ENCODE measurements at regions not wholly inside any gene's neighbourhood (a gene's known extent, or its start where the extent isn't known, plus 50 kb on each side); places are given as distances from the start of the nearest gene placed in this dataset.
"Not testable (repeated sequence)": the region's sequence is repeated elsewhere in the genome, so short reads cannot be mapped to it uniquely, and the experiment has no call there.

DNA sequence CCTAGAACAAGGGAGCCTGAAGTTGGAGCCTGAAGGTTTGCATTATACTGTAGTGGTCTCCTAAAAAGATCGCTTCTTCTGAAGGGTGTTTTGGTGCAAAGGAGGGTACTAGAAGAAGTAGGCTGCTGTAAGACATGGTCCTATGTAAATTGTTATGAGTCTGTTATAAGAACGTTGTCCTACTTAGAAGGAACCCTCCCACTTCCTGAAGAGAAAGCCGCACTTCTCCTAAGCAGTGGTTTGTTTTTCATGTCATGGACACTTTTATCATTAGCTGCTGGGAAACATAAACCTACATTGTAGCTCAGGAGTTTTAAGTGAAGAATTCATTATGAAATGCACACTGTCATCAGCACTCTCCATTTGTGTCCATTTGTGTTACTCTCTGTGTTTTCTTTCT, 129.1 kb upstream of the ITGB1 start:
- H3K27me3 ChIP-seq (ENCODE audit: insufficient read depth, low read length) = no peaks in the 10 kb centered on the region
- H3K4me1 ChIP-seq (ENCODE audit: insufficient read depth, low read length) = peaks cover 11% of the 10 kb centered on the region; the same call in 1 of the 2 replicates
- no peak overlapping the region for H3K4me3 ChIP-seq (ENCODE audit: low read length)
- H3K9me3 ChIP-seq (ENCODE audit: insufficient read depth, low read depth, low read length) = no peaks in the 10 kb centered on the region
- no peak overlapping the region for H3K9ac ChIP-seq (ENCODE audit: low read depth, low read length)
- no peak overlapping the region for H3K27ac ChIP-seq (ENCODE audit: low read depth, low read length)
- H3K36me3 ChIP-seq (ENCODE audit: insufficient read depth, low read length) = no peaks in the 10 kb centered on the region
- WGBS = 87% methylated on average over 3 of the region's 3 CpGs

DNA sequence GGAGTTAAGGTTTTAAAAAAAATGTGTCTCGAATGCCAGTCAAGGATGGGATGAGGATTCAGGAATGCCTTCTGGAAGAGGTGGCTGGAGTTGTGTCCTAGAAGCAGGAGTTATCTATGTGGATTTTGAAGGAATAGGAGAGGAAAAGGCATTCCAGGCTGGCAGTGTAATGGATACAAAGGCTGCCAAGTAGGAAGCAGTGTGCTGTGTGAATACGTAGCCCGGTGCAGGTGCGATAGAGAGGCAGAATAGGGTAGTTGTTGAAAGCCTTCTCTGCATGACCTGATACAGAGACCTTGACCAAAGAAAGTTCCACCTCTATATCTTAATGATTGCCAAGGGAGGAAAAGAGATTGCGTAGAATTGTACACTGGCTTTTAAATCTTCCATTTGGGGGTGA, 128.1 kb upstream of the ITGB1 start:
- no peak overlapping the region for H3K4me3 ChIP-seq (ENCODE audit: low read length)
- H3K27ac ChIP-seq (ENCODE audit: low read depth, low read length) = no peak overlapping the region
- no peaks in the 10 kb centered on the region for H3K36me3 ChIP-seq (ENCODE audit: insufficient read depth, low read length)
- no peak overlapping the region for H3K9ac ChIP-seq (ENCODE audit: low read depth, low read length)
- peaks cover 12% of the 10 kb centered on the region; the same call in 1 of the 2 replicates for H3K4me1 ChIP-seq (ENCODE audit: insufficient read depth, low read length)
- H3K9me3 ChIP-seq (ENCODE audit: insufficient read depth, low read depth, low read length) = no peaks in the 10 kb centered on the region
- WGBS = 91% methylated on average over 4 of the region's 5 CpGs
- no peaks in the 10 kb centered on the region for H3K27me3 ChIP-seq (ENCODE audit: insufficient read depth, low read length)

DNA sequence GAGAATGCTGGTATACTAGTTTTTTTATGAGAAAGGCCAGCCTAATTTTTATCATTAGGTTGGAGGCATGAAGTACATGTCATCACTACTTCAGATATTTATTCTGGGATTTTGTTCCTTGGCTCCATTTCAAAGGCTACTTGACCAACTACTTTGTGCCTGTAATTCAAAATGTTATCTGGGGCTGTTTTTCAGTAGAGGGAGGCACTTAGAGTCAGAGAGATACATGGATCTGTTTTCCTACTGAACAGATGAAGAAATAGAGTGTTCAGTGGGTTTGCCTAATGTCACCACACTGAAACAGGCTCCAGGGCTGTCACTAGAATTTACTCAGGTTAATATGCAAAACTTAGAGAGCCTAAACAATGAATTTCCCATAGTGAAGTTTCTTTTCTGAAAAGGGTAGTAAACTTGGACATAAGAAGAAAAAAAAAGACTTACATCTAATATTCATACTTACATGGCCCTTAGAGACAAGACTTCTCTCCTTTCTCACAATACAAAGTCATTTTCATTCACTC, 127.3 kb upstream of the ITGB1 start:
- H3K9ac ChIP-seq (ENCODE audit: low read depth, low read length) = no peak overlapping the region
- no peak overlapping the region for H3K4me3 ChIP-seq (ENCODE audit: low read length)
- H3K27me3 ChIP-seq (ENCODE audit: insufficient read depth, low read length) = no peaks in the 10 kb centered on the region
- no peak overlapping the region for H3K27ac ChIP-seq (ENCODE audit: low read depth, low read length)
- H3K36me3 ChIP-seq (ENCODE audit: insufficient read depth, low read length) = no peaks in the 10 kb centered on the region
- H3K9me3 ChIP-seq (ENCODE audit: insufficient read depth, low read depth, low read length) = no peaks in the 10 kb centered on the region
- H3K4me1 ChIP-seq (ENCODE audit: insufficient read depth, low read length) = peaks cover 12% of the 10 kb centered on the region; the same call in 1 of the 2 replicates

DNA sequence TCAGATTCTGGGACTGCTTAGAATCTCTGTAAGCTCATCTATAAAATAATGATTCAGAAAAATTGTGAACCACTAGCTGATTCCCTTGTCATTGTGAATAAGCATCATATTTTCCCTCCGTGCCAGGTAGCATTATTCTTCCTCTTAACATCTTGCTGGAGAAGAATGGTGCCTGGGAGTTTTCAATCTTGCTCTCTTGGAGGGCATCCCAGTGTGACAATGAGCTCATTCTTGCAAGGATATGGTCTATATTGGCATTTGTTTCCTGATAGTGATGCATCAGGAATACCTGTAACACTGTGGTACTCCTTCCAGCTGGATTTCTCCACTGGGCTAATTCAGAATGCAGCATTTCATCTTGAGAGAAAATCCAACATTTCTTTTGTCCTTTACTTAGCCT, 126.4 kb upstream of the ITGB1 start:
- Histone ChIP-seq H3K36me3 (ENCODE audit: insufficient read depth, low read length) (no peaks in the 10 kb centered on the region), H3K9ac (ENCODE audit: low read depth, low read length) (no peak overlapping the region), H3K4me1 (ENCODE audit: insufficient read depth, low read length) (peaks cover 12% of the 10 kb centered on the region; the same call in 1 of the 2 replicates), H3K27me3 (ENCODE audit: insufficient read depth, low read length) (no peaks in the 10 kb centered on the region), H3K27ac (ENCODE audit: low read depth, low read length) (no peak overlapping the region), H3K4me3 (ENCODE audit: low read length) (no peak overlapping the region), H3K9me3 (ENCODE audit: insufficient read depth, low read depth, low read length) (no peaks in the 10 kb centered on the region)
- 89% methylated on average over 1 of the region's 1 CpG for WGBS

DNA sequence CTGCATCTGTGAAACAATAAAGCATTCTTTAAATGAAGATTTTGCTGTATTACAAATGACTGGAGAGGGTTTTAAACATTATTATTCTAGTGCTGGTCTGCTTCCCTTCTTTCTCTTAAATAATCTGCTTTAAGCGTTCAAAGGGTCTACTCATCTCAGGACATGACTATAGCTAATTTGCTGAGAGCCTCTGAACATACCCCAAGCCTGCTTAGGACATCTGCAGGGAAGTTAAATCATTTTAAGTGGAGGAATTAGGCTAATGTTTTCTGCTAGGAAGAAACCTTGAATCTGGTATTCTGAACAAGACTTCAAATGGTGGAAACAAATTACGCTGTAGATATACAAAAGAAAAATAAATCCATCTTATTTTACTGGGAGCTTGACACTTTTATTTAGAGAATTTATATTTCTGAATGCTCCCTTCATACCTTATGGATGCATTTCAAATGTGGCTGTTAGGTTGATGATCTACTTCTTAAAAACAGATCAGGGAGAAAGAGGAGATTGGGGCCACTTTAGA, 124.4 kb upstream of the ITGB1 start:
- H3K4me1 ChIP-seq (ENCODE audit: insufficient read depth, low read length) = peaks cover 12% of the 10 kb centered on the region; the same call in 1 of the 2 replicates
- no peak overlapping the region for H3K4me3 ChIP-seq (ENCODE audit: low read length)
- 96% methylated on average over 1 of the region's 2 CpGs for WGBS

DNA sequence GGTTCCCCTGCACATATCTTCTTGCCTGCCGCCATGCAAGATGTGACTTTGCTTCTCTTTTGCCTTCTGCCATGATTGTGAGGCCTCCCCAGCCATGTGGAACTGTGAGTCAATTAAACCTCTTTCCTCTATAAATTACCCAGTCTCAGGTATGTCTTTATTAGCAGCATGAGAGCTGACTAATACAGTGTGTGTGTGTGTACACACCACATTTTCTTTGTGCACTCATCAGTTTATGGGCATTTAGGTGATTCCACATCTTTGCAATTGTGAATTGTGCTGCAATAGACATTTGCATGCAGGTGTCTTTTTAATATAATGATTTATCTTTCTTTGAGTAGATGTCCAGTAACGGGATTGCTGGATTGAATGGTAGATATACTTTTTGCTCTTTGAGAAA, 122.4 kb upstream of the ITGB1 start:
- not testable (repeated sequence) for H3K4me3 ChIP-seq (ENCODE audit: low read length); H3K27me3 ChIP-seq (ENCODE audit: insufficient read depth, low read length)
- WGBS = 96% methylated on average over 2 of the region's 2 CpGs

More for the DNA sequence above, 124.4 kb upstream of the ITGB1 start:
- H3K9me3 ChIP-seq (ENCODE audit: insufficient read depth, low read depth, low read length) = no peaks in the 10 kb centered on the region
- no peak overlapping the region for H3K9ac ChIP-seq (ENCODE audit: low read depth, low read length)
- H3K36me3 ChIP-seq (ENCODE audit: insufficient read depth, low read length) = no peaks in the 10 kb centered on the region
- no peak overlapping the region for H3K27ac ChIP-seq (ENCODE audit: low read depth, low read length)
- no peaks in the 10 kb centered on the region for H3K27me3 ChIP-seq (ENCODE audit: insufficient read depth, low read length)

DNA sequence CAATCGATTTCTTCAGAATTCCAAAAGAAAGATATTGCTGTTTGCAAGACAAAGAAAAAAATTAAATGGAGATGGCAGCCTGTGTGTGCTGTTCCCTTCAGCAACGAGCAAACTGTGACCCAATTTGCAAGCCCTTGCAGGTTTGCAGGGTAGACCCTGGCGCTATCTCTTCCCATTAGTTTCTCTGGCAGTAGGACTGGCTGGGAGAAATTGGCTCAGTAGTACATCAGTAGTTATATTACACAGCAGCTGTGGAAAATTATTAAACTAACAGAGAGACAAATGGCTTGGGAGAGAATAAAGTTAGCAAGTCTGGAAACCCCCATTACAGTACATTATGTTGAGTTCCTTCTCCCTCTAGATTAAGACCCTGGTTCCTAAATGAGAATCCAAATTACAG, 116.4 kb upstream of the ITGB1 start:
- H3K4me3 ChIP-seq (ENCODE audit: low read length) = no peak overlapping the region
- H3K27ac ChIP-seq (ENCODE audit: low read depth, low read length) = no peak overlapping the region
- H3K4me1 ChIP-seq (ENCODE audit: insufficient read depth, low read length) = peaks cover 11% of the 10 kb centered on the region
- no peak overlapping the region for H3K9ac ChIP-seq (ENCODE audit: low read depth, low read length)
- 85% methylated on average over 3 of the region's 3 CpGs for WGBS
- H3K9me3 ChIP-seq (ENCODE audit: insufficient read depth, low read depth, low read length) = 0 out of 2 replicates have a peak, but pooled peaks cover 8% of the 10 kb centered on the region
- no peaks in the 10 kb centered on the region for H3K36me3 ChIP-seq (ENCODE audit: insufficient read depth, low read length)
- H3K27me3 ChIP-seq (ENCODE audit: insufficient read depth, low read length) = no peaks in the 10 kb centered on the region

More for the DNA sequence above, 122.4 kb upstream of the ITGB1 start:
- H3K4me1 ChIP-seq (ENCODE audit: insufficient read depth, low read length) = peaks cover 12% of the 10 kb centered on the region; the same call in 1 of the 2 replicates
- H3K36me3 ChIP-seq (ENCODE audit: insufficient read depth, low read length); H3K9ac ChIP-seq (ENCODE audit: low read depth, low read length); H3K27ac ChIP-seq (ENCODE audit: low read depth, low read length); H3K9me3 ChIP-seq (ENCODE audit: insufficient read depth, low read depth, low read length): not testable (repeated sequence)

DNA sequence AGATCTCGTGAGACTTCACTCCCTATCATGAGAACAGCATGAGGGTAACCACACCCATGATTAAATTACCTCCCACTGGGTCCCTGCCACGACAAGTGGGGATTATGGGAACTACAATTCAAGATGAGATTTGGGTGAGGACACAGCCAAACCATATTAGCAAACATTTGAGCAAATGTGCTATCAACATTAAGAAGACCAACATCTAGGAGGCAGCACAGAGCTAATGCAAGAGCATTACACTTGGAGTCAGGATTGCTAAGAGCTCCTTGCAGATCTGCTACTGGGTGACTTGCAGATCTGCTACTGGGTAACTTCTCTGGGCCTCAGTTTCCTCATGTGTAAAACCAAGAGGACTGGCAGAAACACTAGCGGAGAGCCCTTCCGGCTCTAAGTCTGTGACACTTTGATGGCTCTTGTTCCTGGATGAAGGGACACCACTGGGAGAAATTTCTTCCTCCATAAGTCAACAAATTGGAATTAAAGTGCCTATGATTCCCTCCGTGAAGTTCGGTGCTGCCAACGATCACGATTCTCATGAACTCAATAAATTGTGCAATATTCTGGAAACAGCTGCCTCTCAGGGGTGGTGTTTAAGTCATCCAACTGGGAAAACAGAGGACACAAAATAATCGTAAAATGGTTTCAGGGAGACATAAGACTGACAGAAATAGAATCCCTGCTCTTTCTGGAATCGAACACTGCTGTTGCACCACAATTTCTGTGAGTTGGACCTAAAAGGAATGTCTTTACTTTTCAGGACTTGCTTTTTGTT, 115.8 kb upstream of the ITGB1 start:
- H3K27me3 ChIP-seq (ENCODE audit: insufficient read depth, low read length) = no peaks in the 10 kb centered on the region
- no peaks in the 10 kb centered on the region for H3K36me3 ChIP-seq (ENCODE audit: insufficient read depth, low read length)
- 0 out of 2 replicates have a peak, but pooled peaks cover 8% of the 10 kb centered on the region for H3K9me3 ChIP-seq (ENCODE audit: insufficient read depth, low read depth, low read length)
- H3K27ac ChIP-seq (ENCODE audit: low read depth, low read length) = no peak overlapping the region
- H3K4me3 ChIP-seq (ENCODE audit: low read length) = no peak overlapping the region
- WGBS = 89% methylated on average over 10 of the region's 10 CpGs
- H3K9ac ChIP-seq (ENCODE audit: low read depth, low read length) = no peak overlapping the region
- H3K4me1 ChIP-seq (ENCODE audit: insufficient read depth, low read length) = peaks cover 11% of the 10 kb centered on the region

DNA sequence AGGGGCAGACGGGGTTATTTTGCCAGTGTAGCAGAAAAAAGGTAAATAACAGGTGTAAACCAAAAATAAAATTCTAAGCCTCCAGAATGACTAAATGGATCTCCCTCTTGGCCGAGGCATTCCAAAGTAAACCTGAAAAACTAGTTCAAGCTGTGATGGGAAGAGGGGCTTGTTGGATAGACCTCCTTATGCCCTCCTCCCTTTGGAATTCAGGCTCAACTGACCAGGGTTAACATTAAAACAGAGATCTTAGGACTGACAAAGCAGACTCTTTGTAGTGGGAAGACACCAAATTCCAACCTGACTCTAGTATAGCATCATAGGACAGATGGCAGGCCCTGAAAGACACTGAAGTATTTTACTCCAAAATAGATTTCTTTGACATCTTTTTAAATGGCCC, 113.8 kb upstream of the ITGB1 start:
- H3K9ac ChIP-seq (ENCODE audit: low read depth, low read length) = peak overlapping the region; percentile 34; the same call in 1 of the 2 replicates
- H3K36me3 ChIP-seq (ENCODE audit: insufficient read depth, low read length) = no peaks in the 10 kb centered on the region
- H3K27me3 ChIP-seq (ENCODE audit: insufficient read depth, low read length) = no peaks in the 10 kb centered on the region
- WGBS = 82% methylated on average over 2 of the region's 2 CpGs
- H3K9me3 ChIP-seq (ENCODE audit: insufficient read depth, low read depth, low read length) = 0 out of 2 replicates have a peak, but pooled peaks cover 8% of the 10 kb centered on the region
- H3K4me3 ChIP-seq (ENCODE audit: low read length) = 0 out of 2 replicates have a peak overlapping the region, but pooled peaks have one; percentile 10
- peak overlapping the region; percentile 81 for H3K27ac ChIP-seq (ENCODE audit: low read depth, low read length)
- peaks cover 11% of the 10 kb centered on the region for H3K4me1 ChIP-seq (ENCODE audit: insufficient read depth, low read length)

DNA sequence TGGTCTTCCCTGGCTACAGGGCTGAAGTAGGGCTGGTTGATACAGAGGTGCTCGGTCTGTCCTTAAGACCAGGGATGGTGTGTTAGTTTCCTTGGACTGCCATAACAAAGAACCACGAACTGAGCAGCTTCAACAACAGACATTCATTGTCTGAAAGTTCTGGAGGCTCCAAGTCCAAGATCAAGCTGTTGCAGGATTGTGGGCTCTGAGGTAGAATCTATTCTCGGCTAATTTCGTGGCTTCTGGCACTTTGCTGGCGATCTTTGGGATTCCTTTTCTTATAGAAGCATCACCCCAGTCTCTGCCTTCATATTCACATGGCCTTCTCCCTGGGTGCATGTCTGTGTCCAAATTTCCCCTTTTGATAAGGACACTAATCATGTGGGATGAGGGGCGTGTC, 112.1 kb upstream of the ITGB1 start:
- 0 out of 2 replicates have a peak, but pooled peaks cover 8% of the 10 kb centered on the region for H3K9me3 ChIP-seq (ENCODE audit: insufficient read depth, low read depth, low read length)
- no peaks in the 10 kb centered on the region for H3K36me3 ChIP-seq (ENCODE audit: insufficient read depth, low read length)
- peaks cover 11% of the 10 kb centered on the region for H3K4me1 ChIP-seq (ENCODE audit: insufficient read depth, low read length)
- no peak overlapping the region for H3K4me3 ChIP-seq (ENCODE audit: low read length)
- H3K27me3 ChIP-seq (ENCODE audit: insufficient read depth, low read length) = no peaks in the 10 kb centered on the region
- no peak overlapping the region for H3K27ac ChIP-seq (ENCODE audit: low read depth, low read length)
- over 99% methylated on average over 6 of the region's 6 CpGs for WGBS
- H3K9ac ChIP-seq (ENCODE audit: low read depth, low read length) = no peak overlapping the region

DNA sequence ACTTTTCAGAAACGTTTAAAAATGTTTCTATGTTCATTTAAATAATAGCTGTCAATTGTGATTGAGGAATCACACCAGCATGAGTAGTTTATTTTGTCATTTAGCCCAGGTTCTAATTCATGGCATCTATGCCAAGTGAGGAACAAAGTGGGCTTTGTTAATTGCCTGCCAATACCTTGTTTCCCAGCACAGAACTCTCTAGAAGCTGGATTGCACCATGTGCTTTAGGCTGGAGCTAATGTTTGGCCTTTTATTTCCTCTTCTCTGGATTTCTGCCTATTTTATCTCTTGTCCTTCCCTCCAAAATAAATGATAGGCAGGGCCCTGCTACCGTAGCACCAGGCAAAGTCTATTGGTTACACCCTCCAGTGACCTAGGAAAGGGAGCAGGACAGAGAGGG, 109.9 kb upstream of the ITGB1 start:
- Histone ChIP-seq H3K27ac (ENCODE audit: low read depth, low read length) (no peak overlapping the region), H3K4me1 (ENCODE audit: insufficient read depth, low read length) (peaks cover 10% of the 10 kb centered on the region)
- WGBS = 74% methylated on average over 2 of the region's 2 CpGs

More for the DNA sequence above, 109.9 kb upstream of the ITGB1 start:
- Histone ChIP-seq H3K36me3 (ENCODE audit: insufficient read depth, low read length) (no peaks in the 10 kb centered on the region), H3K27me3 (ENCODE audit: insufficient read depth, low read length) (no peaks in the 10 kb centered on the region), H3K9ac (ENCODE audit: low read depth, low read length) (no peak overlapping the region), H3K4me3 (ENCODE audit: low read length) (no peak overlapping the region), H3K9me3 (ENCODE audit: insufficient read depth, low read depth, low read length) (0 out of 2 replicates have a peak, but pooled peaks cover 8% of the 10 kb centered on the region)
